Dendritic cell treated with granulocyte-macrophage colony-stimulating factor and Interleukin-4, amounts not matched to agents 40 ng/mL and 50 ng/mL, for 4 days (primary cell): ENCODE measurements at regions not wholly inside any gene's neighbourhood (a gene's known extent, or its start where the extent isn't known, plus 50 kb on each side); places are given as distances from the start of the nearest gene placed in this dataset.

Source experiments
- H3K27ac Mint-ChIP-seq: one replicate; pipeline ENCODE4 v1.8.0; 2022; ENCODE audit warnings: mild to moderate bottlenecking, mixed read lengths
- H3K27me3 Mint-ChIP-seq: one replicate; pipeline ENCODE4 v1.8.0; 2022; ENCODE audit warnings: mild to moderate bottlenecking, mixed read lengths
- H3K36me3 Mint-ChIP-seq: one replicate; pipeline ENCODE4 v1.8.0; 2022; ENCODE audit warnings: low read depth, mixed read lengths
- H3K4me1 Mint-ChIP-seq: one replicate; pipeline ENCODE4 v1.8.0; 2022; ENCODE audit warnings: low read depth, mixed read lengths
- H3K4me3 Mint-ChIP-seq: one replicate; pipeline ENCODE4 v1.8.0; 2022; ENCODE audit warnings: mild to moderate bottlenecking, moderate library complexity, mixed read lengths
- H3K9me3 Mint-ChIP-seq: one replicate; pipeline ENCODE4 v1.8.0; 2022; ENCODE audit warnings: mixed read lengths
- intact Hi-C: fragments of 100-400 bp; cut with micrococcal nuclease; formaldehyde crosslinking; loops from one replicate; pipeline ENCODE4 v1.15.0; 2022

DNA sequence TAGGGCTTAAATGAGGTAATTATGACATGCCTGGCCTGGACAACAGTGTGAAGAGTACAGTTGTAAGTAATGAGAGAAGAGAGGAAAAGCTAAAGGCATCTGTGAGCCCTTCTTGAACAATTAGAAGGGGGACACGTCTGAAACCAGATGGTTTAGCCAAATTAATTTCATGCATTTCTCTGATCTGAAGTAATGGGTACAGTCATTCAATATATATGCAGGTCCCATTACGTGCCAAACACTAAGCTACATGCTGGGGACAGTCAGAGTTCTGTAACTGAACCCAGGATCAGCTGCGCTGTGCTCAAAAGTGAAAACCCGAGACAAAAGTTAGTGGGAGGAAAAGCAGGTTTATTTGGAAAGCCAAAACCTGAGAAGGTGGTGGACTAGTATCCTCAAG lies 207.2 kb upstream of the TMTC1 start:
- no peaks in the 10 kb centered on the region for H3K9me3 Mint-ChIP-seq
- H3K36me3 Mint-ChIP-seq = no peaks in the 10 kb centered on the region
- no peaks in the 10 kb centered on the region for H3K27me3 Mint-ChIP-seq
- no peaks in the 10 kb centered on the region for H3K4me1 Mint-ChIP-seq
- H3K27ac Mint-ChIP-seq = no peak overlapping the region
- intact Hi-C loops = no loop called here
- H3K4me3 Mint-ChIP-seq = no peak overlapping the region

DNA sequence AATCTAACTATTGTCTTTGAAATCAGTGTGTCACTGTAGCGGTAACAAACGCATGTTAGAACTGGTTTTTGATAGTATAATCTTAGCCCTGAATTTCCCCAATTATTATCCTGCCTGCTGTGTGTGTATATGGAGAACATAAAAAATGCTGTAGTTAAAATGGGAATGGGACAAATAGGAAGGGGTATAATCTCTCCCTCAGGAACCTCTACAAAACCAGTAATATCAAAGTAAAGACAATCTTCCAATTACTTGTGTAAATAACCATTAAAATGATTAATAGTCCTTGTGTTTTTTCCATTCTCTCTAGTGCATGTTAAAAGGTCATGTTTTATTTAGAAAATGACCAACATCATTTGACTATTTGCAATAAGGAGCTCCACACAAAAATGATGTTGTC lies 200.1 kb upstream of the TMTC1 start:
- no peaks in the 10 kb centered on the region for H3K36me3 Mint-ChIP-seq
- no peak overlapping the region for H3K27ac Mint-ChIP-seq
- intact Hi-C loops = no loop called here
- H3K4me3 Mint-ChIP-seq = no peak overlapping the region
- H3K27me3 Mint-ChIP-seq = no peaks in the 10 kb centered on the region
- peaks cover 12% of the 10 kb centered on the region for H3K9me3 Mint-ChIP-seq
- no peaks in the 10 kb centered on the region for H3K4me1 Mint-ChIP-seq

DNA sequence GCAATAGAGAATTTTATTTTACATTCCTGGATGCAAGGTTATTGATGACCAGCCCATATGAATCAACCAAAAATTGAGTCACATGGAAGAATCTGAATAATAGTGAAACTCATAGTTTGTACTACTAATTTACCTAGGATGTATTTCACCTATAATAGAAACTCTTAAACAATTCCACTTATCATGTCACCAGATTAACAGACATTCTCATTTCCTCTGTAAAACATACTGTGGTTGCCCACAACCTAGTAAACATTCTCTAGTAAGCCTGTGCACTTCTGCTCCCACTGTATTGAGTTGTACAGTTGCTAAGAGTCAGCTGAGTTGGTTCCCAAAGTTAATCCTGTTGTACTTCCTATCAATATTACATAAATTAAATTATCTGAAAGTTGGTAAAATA lies 196.6 kb upstream of the TMTC1 start:
- peaks cover 29% of the 10 kb centered on the region for H3K9me3 Mint-ChIP-seq
- no peak overlapping the region for H3K27ac Mint-ChIP-seq
- H3K36me3 Mint-ChIP-seq = no peaks in the 10 kb centered on the region
- intact Hi-C loops = no loop called here
- H3K27me3 Mint-ChIP-seq = no peaks in the 10 kb centered on the region
- H3K4me1 Mint-ChIP-seq = no peaks in the 10 kb centered on the region
- no peak overlapping the region for H3K4me3 Mint-ChIP-seq

DNA sequence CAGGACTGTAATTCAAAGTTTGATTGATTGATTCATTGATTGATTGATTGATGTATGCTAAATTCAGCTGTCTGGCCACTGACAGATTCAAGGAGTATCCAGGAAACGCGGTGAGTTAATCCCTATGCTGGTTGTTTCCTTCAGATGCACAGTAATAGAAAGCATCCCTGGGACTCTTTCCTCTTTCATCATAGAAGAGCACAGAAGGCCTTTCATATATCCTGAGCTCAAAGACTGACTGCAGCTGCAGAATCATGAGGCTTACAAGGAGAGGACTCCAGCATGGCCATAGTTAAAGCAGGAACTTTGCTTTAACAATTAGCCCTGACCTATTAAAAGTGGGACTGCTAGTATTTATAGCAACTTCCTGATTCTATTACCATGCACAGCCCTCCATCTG lies 187.7 kb upstream of the TMTC1 start:
- Mint-ChIP-seq H3K27ac (no peak overlapping the region), H3K36me3 (no peaks in the 10 kb centered on the region), H3K4me1 (no peaks in the 10 kb centered on the region), H3K27me3 (no peaks in the 10 kb centered on the region), H3K4me3 (no peak overlapping the region), H3K9me3 (no peaks in the 10 kb centered on the region)
- intact Hi-C loops = no loop called here

DNA sequence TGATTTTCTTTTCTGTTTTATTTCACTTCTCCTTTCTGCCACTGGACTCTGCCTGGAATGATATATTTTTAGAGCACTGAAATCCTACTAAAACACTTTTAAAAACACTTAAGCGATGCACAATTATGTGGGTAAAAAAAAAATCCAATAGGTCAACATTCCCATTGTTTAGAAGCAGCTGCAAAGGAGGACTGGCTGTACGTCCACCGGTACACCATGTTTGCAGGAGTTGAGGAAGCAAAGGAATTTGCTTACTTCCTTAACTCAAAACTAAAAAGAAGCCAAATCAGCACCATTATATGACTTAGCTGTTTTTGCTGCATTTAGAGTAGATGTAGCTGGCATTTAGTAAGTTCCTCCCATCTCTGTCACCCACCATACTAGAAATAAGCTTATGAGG lies 186.8 kb upstream of the TMTC1 start:
- no peaks in the 10 kb centered on the region for H3K36me3 Mint-ChIP-seq
- H3K9me3 Mint-ChIP-seq = no peaks in the 10 kb centered on the region
- H3K27me3 Mint-ChIP-seq = no peaks in the 10 kb centered on the region
- no peaks in the 10 kb centered on the region for H3K4me1 Mint-ChIP-seq
- no peak overlapping the region for H3K4me3 Mint-ChIP-seq
- H3K27ac Mint-ChIP-seq = no peak overlapping the region
- intact Hi-C loops = no loop called here

DNA sequence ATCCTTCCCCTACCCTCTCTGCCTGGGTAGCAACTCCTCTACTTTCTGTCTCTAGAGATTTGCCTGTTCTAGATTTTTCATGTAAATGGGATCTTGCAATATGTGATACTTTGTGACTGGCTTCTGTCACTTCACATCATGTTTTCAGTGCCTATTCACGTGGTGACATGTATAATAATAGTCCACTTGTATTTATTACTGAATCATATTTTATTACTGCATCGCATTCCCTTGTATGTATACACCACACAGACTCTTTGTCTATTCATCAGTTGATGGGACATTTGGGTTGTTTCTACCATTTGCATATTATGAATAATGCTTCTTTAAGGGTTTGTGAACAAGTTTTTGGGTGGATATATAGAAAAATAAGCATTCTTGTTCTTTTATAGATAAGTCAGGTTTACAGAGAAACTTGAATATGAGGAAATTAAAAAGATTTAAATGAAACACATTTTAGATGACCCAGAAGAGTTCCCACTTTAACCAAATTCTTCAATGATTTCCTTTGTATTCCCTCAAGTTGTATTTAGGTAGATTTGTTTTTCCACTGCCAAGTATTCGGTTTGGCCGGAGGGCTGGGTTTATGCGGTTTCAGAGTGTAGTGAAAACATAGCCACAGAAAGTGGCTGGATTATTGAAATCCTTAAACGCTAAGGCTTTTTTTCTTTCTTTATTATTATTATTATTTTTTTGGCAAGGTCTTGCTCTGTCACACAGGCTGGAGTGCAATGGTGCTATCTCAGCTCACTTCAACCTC lies 178.7 kb upstream of the TMTC1 start:
- H3K4me3 Mint-ChIP-seq = no peak overlapping the region
- peaks cover 12% of the 10 kb centered on the region for H3K9me3 Mint-ChIP-seq
- no peaks in the 10 kb centered on the region for H3K4me1 Mint-ChIP-seq
- H3K27me3 Mint-ChIP-seq = no peaks in the 10 kb centered on the region
- H3K36me3 Mint-ChIP-seq = no peaks in the 10 kb centered on the region
- intact Hi-C loops = no loop called here
- H3K27ac Mint-ChIP-seq = no peak overlapping the region

DNA sequence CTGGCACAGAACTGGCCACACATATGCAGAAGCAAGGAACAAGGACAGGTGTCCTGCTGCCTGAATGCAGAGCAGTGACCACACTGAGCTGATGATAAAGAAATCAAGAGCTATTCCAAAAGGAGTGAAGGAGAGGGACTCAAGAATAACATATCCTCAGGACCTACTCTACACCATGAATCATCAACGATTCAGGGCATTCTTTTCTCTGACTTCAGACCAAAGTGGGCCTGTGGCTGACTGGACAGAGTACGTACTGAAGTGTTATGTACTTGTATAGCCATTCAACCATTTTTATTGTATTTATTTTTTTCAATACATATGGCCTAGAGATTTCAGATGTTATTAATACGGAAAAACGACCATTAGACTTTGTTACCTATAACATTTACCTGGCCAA lies 177.5 kb upstream of the TMTC1 start:
- Mint-ChIP-seq H3K36me3 (no peaks in the 10 kb centered on the region), H3K4me3 (no peak overlapping the region), H3K27me3 (no peaks in the 10 kb centered on the region), H3K4me1 (no peaks in the 10 kb centered on the region), H3K9me3 (peaks cover 12% of the 10 kb centered on the region), H3K27ac (no peak overlapping the region)
- intact Hi-C loops = no loop called here

DNA sequence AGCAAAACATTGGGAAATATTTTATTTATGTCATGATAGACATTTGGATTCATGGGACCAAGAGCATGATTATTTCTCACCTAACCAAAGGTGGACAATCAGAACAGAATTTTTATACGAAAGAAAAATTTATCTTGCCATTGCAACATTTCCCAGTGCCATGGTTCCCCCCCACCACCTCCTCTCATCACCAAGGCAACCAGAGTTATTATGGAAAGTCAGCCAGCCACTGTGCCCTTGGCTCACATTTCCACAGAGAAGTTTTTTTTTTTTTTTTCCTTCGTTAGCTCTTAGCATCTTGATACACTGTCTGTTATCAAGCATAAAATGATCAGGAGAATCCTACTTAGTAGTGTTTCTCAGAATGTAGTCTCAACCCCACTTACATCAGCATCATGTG lies 176.4 kb upstream of the TMTC1 start:
- no peak overlapping the region for H3K4me3 Mint-ChIP-seq
- H3K27me3 Mint-ChIP-seq = no peaks in the 10 kb centered on the region
- intact Hi-C loops = no loop called here
- no peaks in the 10 kb centered on the region for H3K4me1 Mint-ChIP-seq
- H3K9me3 Mint-ChIP-seq = peaks cover 12% of the 10 kb centered on the region
- no peak overlapping the region for H3K27ac Mint-ChIP-seq
- no peaks in the 10 kb centered on the region for H3K36me3 Mint-ChIP-seq

DNA sequence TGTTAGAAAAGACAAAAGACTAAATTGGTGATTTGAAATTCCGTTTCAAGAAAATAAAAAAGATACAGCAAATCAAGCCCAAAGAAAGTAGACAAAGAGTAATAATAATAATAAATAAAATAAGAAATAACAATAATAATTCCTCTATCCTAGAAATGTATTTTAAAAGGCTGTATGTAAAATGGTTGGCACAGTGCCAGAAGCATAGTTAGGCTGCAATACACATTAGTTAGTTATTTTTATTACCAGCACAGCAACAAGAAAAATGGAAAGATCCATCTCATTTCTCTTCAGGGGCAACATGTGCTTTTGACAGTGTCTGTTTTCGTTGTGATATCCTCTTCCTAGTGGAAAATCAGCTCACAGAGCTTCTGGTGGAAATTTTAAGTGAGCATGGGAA lies 174.1 kb upstream of the TMTC1 start:
- Mint-ChIP-seq H3K36me3 (no peaks in the 10 kb centered on the region), H3K4me3 (no peak overlapping the region), H3K27ac (no peak overlapping the region), H3K4me1 (no peaks in the 10 kb centered on the region), H3K27me3 (no peaks in the 10 kb centered on the region), H3K9me3 (no peaks in the 10 kb centered on the region)
- intact Hi-C loops = no loop called here

DNA sequence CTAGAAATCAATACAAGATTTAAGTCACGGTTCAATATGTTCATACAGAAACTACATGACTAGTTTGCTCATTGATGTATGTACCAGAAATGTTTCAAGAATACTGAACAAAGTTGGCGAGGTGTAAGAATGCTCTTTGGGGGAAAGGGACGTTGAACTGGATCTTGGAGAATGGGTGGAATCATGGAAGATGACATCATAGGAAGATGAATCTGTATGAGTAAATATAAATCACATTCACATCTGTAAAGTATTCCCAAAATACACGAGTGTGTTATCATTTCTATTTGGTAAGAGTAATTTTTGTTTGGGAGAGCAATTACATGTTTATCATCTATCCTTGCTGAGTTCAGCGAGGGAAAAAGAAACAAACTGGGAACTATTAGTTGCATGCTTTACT lies 162.2 kb upstream of the TMTC1 start:
- no peak overlapping the region for H3K27ac Mint-ChIP-seq
- no peaks in the 10 kb centered on the region for H3K4me1 Mint-ChIP-seq
- H3K27me3 Mint-ChIP-seq = no peaks in the 10 kb centered on the region
- intact Hi-C loops = no loop called here
- no peaks in the 10 kb centered on the region for H3K36me3 Mint-ChIP-seq
- H3K4me3 Mint-ChIP-seq = no peak overlapping the region
- peaks cover 3% of the 10 kb centered on the region for H3K9me3 Mint-ChIP-seq

DNA sequence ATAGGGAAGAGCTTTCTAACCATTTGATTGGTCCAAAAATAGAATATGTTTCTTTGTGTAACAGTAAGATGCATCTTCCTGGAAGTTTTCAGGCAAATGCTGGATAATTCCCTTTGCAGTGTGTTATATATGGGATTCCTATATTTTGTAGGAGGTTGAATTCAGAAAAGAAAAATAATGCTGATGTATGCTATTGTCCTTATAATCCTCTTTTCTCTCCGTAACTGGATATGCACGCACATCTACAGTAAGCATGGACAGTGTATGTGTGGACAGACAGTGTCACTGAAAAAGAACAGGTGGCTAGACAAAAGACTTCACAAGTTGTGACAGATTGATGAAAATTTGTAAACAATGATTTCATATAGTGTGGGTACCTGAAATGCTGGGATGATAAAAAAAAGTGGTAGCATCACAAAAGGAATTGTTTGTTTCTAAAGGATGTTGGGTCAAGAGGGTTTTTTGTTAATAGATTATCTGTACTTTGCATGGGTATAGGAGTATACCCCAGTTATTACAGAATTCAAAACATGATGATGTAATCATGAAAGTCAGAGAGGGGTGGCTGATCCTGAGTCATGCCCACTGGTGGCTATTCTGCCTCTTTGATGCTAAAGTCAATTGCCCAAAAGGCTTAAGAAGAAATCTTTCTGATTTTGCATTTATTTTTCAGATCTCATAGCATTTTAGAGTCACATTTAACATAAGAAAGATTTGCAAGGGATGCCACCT lies 160.7 kb upstream of the TMTC1 start:
- Mint-ChIP-seq H3K36me3 (no peaks in the 10 kb centered on the region), H3K27ac (no peak overlapping the region), H3K27me3 (no peaks in the 10 kb centered on the region), H3K4me1 (no peaks in the 10 kb centered on the region), H3K9me3 (peaks cover 13% of the 10 kb centered on the region), H3K4me3 (no peak overlapping the region)
- intact Hi-C loops = no loop called here

DNA sequence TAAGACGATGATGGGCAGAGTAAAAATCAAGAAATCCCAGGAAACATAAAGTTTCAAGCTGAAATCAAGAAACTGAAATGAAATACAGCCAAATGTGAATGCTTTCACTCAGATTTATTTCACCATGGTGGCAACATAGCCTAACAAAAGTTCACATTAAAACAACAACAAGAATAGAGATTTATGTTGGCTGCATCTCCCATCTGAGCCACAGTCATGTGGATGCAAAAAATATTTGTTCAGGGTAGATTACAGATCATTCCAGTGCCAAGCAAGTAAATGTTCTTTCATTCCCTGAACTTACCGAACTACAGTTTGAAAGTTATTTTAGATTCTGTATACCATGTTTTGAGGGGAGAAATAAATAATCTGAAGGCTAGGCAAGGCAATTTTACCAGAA lies 159.9 kb upstream of the TMTC1 start:
- H3K36me3 Mint-ChIP-seq = no peaks in the 10 kb centered on the region
- no peaks in the 10 kb centered on the region for H3K4me1 Mint-ChIP-seq
- peaks cover 13% of the 10 kb centered on the region for H3K9me3 Mint-ChIP-seq
- intact Hi-C loops = no loop called here
- H3K27me3 Mint-ChIP-seq = no peaks in the 10 kb centered on the region
- H3K27ac Mint-ChIP-seq = no peak overlapping the region
- H3K4me3 Mint-ChIP-seq = no peak overlapping the region

DNA sequence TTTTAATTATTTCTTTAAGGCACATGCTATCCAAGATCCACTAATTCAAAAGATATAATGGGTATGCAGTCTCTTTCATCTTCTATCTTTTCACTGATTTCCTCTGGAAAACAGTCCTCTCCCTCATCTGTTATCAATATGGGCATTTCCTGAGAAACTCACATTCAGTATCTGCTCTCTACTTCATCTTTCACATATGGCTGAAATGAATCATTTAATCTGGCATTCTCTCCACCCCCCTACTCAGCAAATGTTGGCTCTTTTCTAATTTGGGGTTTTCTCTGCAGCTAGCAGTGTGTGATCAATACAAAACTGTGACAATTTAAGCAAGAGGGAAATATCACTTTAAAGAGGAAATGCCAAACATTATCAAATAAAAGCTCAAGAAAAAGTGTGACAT lies 157.1 kb upstream of the TMTC1 start:
- intact Hi-C loops = no loop called here
- H3K4me3 Mint-ChIP-seq = no peak overlapping the region
- H3K4me1 Mint-ChIP-seq = no peaks in the 10 kb centered on the region
- peaks cover 13% of the 10 kb centered on the region for H3K9me3 Mint-ChIP-seq
- H3K27me3 Mint-ChIP-seq = no peaks in the 10 kb centered on the region
- H3K27ac Mint-ChIP-seq = no peak overlapping the region
- H3K36me3 Mint-ChIP-seq = no peaks in the 10 kb centered on the region

DNA sequence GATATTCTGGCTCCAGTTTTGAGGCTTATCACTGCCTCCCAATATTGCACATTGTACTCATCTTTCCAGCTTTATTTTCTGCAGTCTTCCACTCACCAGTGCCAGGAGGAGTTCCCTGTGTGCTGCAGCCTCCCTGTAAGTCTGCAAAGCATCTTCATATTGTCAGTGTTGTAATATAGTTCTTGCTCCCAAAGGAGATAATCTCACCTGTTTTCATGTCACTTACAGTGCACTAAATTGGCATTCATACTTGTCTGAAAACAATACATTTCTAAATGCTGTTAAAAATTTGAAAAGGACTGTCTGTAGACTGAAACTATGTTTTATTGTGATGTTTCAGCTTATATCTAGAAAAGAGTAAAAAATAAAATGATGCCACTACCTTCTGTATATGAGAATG lies 146.8 kb upstream of the TMTC1 start:
- Mint-ChIP-seq H3K27ac (no peak overlapping the region), H3K9me3 (no peaks in the 10 kb centered on the region), H3K36me3 (no peaks in the 10 kb centered on the region), H3K4me3 (no peak overlapping the region), H3K27me3 (no peaks in the 10 kb centered on the region), H3K4me1 (no peaks in the 10 kb centered on the region)
- intact Hi-C loops = no loop called here

DNA sequence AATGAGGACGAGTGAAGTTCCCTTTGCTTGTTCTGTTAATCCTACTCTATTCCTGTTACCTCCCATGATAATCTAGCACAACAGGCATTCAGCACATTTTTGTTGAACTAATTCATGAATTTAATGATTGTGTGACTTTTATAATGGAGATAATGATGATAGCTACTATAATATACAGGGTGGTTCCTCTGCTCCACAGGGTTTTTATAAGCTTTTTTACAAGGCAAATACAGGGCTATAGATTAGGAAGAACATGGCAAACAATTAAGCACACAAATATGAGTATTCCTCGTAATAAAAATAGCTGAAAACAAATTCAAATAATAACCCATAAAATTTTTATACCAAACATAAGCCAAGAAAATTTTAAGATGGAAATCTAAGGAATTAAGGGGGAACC lies 145.6 kb upstream of the TMTC1 start:
- Mint-ChIP-seq H3K27me3 (no peaks in the 10 kb centered on the region), H3K9me3 (no peaks in the 10 kb centered on the region), H3K4me1 (no peaks in the 10 kb centered on the region), H3K27ac (no peak overlapping the region), H3K4me3 (no peak overlapping the region), H3K36me3 (no peaks in the 10 kb centered on the region)
- intact Hi-C loops = no loop called here
